Vagina (tissue), 2 donors: ENCODE measurements at regions not wholly inside any gene's neighbourhood (a gene's known extent, or its start where the extent isn't known, plus 50 kb on each side); places are given as distances from the start of the nearest gene placed in this dataset.

Experiments
- POLR2A ChIP-seq, 2 donors: fragments of 450-650 bp; IDR thresholded peaks; one replicate each; pipeline ENCODE4 v1.6.1; 2017; ENCODE audit warnings: antibody characterized with exemption in 2 of 2, mild to moderate bottlenecking in 2 of 2, moderate library complexity in 2 of 2
- POLR2AphosphoS5 ChIP-seq, 2 donors: sonication (generic); formaldehyde crosslinking; IDR thresholded peaks; one replicate each; pipeline ENCODE4 v1.9.0; 2017; ENCODE audit warnings: antibody characterized with exemption in 2 of 2, mild to moderate bottlenecking in 2 of 2, low read depth in 1 of 2; ENCODE audit not compliant: insufficient read depth in 1 of 2
- TF ChIP-seq, protein P1 (sequence below), 3 experiments: fragments of 450-650 bp in 2 of 3; fragments of 200-600 bp in 1 of 3; sonication (generic) in 1 of 3; IDR thresholded peaks; one replicate each; pipeline ENCODE4 v1.5.1; 2017 to 2019; ENCODE audit warnings: antibody characterized with exemption in 3 of 3, mild to moderate bottlenecking in 2 of 3, moderate library complexity in 2 of 3

DNA sequence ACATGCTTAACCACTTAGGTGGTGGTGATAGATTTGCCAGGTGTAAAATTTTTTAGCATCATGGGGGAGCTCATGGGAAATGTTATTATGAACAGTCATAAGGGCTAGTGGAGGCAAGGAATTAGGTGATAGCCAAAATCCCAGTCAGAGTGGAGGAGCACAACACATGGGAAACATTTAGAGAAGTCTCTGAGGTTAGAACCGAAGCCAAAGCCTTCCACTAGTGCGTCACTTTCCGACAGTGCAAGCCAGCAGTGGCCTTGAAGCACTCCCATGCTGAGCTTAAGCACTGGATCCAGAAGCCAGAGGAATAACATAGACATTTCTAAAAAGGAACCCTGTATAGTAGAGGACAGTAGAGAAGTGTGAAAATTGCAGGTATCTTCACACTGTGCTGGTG, 101.5 kb upstream of the SNX2 start:
- no peak for TF ChIP-seq POLR2A (IDR thresholded peaks at IDR 0.05)
- TF ChIP-seq, protein P1, sequence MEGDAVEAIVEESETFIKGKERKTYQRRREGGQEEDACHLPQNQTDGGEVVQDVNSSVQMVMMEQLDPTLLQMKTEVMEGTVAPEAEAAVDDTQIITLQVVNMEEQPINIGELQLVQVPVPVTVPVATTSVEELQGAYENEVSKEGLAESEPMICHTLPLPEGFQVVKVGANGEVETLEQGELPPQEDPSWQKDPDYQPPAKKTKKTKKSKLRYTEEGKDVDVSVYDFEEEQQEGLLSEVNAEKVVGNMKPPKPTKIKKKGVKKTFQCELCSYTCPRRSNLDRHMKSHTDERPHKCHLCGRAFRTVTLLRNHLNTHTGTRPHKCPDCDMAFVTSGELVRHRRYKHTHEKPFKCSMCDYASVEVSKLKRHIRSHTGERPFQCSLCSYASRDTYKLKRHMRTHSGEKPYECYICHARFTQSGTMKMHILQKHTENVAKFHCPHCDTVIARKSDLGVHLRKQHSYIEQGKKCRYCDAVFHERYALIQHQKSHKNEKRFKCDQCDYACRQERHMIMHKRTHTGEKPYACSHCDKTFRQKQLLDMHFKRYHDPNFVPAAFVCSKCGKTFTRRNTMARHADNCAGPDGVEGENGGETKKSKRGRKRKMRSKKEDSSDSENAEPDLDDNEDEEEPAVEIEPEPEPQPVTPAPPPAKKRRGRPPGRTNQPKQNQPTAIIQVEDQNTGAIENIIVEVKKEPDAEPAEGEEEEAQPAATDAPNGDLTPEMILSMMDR (IDR thresholded peaks at IDR 0.05), result no peak
- no peak for TF ChIP-seq POLR2AphosphoS5 (IDR thresholded peaks at IDR 0.05; ENCODE audit: insufficient read depth in 1 of 2, low read depth in 1 of 2)
